Vagina (tissue), 2 donors: ENCODE measurements at regions not wholly inside any gene's neighbourhood (a gene's known extent, or its start where the extent isn't known, plus 50 kb on each side); places are given as distances from the start of the nearest gene placed in this dataset.

Experiments
- POLR2A ChIP-seq, 2 donors: fragments of 450-650 bp; IDR thresholded peaks; one replicate each; pipeline ENCODE4 v1.6.1; 2017; ENCODE audit warnings: antibody characterized with exemption in 2 of 2, mild to moderate bottlenecking in 2 of 2, moderate library complexity in 2 of 2
- TF ChIP-seq, protein P1 (sequence below), 3 experiments: fragments of 450-650 bp in 2 of 3; fragments of 200-600 bp in 1 of 3; sonication (generic) in 1 of 3; IDR thresholded peaks; one replicate each; pipeline ENCODE4 v1.5.1; 2017 to 2019; ENCODE audit warnings: antibody characterized with exemption in 3 of 3, mild to moderate bottlenecking in 2 of 3, moderate library complexity in 2 of 3

DNA sequence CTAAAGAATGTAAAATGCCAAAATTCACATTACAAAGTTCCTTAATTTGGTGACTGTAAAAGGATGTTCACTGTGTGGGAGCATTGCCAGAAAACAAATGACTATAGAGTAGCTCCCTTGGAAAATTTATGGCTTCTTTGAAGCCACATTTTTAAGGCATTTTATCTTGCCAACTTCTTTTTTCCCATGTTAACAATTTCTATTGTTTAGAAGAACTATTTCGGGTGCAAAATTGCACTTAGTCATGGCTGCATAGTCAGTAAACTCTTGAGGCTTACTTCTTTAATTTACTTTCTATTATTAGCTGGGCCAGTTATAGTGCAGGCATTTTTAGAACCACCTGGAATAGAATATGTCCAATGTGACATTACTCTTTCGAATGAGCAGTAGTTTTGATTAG is 515.3 kb downstream of the JRKL start:
- TF ChIP-seq, protein P1, sequence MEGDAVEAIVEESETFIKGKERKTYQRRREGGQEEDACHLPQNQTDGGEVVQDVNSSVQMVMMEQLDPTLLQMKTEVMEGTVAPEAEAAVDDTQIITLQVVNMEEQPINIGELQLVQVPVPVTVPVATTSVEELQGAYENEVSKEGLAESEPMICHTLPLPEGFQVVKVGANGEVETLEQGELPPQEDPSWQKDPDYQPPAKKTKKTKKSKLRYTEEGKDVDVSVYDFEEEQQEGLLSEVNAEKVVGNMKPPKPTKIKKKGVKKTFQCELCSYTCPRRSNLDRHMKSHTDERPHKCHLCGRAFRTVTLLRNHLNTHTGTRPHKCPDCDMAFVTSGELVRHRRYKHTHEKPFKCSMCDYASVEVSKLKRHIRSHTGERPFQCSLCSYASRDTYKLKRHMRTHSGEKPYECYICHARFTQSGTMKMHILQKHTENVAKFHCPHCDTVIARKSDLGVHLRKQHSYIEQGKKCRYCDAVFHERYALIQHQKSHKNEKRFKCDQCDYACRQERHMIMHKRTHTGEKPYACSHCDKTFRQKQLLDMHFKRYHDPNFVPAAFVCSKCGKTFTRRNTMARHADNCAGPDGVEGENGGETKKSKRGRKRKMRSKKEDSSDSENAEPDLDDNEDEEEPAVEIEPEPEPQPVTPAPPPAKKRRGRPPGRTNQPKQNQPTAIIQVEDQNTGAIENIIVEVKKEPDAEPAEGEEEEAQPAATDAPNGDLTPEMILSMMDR (IDR thresholded peaks at IDR 0.05), result no peak
- no peak for TF ChIP-seq POLR2A (IDR thresholded peaks at IDR 0.05)
